ENCODE measurements at regions not wholly inside any gene's neighbourhood (a gene's known extent, or its start where the extent isn't known, plus 50 kb on each side); places are given as distances from the start of the nearest gene placed in this dataset.

DNA sequence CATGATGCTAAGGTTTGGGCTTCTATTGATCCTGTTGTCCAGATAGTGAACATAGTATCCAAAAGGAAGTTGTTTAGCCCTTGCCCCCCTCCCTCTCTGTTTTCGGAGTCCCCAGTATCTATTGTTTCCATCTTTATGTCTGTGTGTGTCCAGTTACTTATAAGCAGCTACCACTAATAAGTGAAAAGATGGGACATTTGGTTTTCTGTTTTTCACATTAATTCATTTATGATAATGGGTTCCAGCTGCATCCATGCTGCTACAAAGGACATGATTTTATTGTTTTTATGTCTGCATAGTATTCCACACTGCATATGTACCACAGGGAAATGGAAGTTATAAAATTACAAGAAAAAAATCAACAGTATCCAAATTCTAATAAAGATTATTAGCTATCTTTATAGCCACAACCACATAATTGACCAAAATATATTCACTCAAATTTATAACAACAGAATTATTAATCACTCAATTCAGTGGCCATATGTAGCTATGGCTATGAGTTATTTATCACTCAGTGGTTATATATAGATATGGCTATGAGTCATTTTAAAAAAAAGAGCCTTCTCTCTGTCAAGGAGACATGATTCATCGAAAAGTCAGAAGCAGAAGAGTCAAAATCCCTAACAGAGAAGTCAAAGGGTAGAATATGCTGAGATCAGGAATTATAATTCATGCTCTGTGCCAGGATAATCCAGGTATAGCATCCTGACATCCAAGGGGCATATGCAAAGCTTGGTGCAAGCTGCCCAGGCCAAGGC is 367.5 kb downstream of the DEPDC1B start:
- FAIRE-seq = peak; percentile 33

DNA sequence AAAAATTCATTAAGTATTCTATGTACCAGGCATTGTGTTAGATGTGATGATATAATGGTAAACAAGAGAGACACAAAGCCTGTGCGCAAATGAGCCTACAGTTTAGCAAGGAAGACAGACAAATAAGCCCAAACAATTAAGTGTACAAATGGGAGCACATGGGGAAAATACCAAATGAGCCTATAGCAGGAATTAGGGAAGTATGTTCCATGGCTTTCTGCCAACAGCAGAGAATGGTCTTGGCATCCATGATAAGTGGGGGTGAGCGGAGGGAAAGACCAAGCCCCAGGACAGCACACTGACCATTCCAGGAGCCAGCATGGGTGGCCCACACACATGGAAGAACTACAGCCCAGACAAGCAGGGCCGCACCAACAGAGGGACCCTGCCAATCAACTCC is 369.7 kb downstream of the DEPDC1B start:
- FAIRE-seq = no peak

DNA sequence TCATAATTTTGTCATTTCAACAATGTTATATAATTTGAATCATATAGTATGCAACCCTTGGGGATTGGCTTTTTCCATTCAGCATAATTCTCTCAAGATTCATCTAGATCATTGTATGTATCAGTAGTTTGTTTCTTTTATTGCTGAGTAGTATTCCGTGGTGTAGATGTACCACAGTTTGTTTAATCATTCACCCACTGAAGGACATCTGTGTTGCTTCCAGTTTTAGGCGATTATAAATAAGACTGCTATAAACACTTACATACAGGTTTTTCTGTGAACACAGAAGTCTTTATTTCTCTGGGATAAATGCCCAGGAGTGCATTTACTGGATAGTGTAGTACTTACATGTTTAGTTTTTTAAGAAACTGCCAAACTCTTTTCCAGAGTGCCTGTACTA is 374.1 kb downstream of the DEPDC1B start:
- no peak for FAIRE-seq

DNA sequence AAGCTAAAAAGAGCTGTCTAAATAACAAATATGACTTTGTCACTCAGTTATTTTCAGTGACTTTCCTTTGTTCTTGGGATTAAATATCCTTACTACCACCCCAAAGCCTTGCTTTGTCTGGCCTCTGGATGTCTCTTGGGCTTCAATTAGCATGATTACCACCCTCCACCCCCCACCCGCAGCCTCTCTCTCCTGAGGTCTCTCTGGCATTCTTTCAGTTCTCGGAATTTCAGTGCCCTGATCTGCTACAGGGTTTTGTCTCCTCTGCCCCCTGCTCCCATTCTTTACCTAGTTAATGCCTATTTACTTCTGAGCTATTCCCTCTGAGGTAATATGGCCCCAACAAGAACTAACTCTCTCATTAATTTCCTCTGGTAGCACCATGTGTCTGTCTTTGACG is 376.4 kb downstream of the DEPDC1B start:
- FAIRE-seq = no peak

DNA sequence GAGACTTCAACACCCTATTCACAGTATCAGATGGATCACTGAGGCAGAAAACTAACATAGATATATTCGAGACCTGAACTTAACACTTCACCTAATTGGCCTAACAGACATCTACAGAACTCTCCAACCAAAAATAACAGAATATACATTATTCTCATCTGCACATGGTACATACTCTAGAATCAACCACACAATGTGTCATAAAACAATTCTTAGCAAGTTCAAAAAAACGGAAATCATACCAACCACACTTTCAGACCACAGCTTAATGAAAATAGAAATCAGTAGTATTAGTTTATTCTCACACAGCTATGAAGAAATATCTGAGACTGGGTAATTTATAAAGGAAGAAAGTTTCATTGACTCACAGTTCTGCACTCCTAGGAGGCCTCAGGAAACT is 387.9 kb downstream of the DEPDC1B start:
- FAIRE-seq = no peak

DNA sequence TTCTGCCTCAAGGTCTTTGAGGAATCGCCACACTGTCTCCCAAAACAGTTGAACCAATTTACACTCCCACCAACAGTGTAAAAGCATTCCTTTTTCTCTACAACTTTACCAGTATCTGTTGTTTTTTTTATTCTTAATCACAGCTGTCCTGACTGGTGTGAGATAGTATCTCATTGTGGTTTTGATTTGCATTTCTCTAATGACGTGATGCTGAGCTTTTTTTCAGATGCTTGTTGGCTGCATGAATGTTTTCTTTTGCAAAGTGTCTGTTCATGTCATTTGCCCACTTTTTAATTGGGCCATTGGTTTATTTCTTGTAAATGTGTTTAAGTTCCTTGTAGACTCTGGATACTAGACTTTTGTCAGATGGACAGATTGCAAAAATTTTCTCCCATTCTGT is 400.0 kb downstream of the DEPDC1B start:
- FAIRE-seq = no peak

DNA sequence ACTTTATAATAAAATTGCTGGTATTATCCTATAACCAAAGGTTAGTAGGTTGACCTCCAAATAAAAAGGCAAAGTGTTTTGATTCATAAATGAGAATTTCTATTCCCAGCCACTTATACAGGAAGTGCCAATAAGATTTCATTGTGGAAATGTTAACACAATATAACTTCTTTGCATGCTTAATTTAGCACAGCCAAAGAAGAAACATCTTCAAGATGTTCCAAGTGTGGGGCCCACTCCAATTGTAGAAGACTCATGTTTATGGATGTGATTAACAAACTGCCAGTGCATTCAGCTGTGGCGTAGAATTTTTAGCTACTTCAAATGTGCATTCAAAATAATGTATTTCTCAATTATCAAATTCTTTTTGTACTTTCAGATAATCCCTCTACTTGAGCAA is 402.3 kb downstream of the DEPDC1B start:
- no peak for FAIRE-seq

DNA sequence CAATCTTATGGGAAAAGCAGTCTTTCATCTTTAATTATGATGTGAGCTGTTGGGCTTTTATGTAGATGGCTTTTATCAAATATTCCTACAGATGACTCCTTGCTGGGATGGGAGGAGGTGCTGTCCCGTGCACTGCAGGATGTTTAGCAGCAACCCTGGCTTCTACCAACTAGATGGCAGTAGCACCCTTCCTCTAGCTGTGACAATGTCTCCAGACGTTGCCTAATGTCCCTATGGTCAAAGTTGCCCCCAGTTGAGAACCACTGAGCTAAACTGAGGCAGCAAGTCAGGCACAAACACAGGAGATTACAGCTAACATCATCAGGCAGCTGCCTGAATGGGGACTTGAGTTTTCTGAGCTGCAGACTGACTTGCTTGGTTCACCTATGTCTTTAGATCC is 401.9 kb upstream of the PDE4D start:
- FAIRE-seq = peak; percentile 49

DNA sequence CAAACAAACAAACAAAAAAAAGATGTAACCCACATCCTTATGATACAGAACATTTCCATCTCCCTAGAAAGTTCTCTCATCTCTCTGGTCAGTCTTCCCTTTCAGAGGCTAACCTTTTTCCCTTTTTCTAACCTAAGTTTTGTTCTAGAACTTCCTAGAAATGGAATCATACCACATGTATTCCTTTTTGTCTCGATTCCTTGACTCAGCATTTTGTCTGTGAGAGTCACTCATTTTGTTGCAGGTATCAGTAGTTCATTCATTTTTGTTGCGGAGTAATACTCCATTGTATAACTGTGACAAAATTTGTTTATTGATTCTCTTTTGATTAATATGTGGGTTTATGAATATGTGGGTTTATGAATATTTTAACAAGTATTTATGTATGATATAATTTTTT is 400.0 kb upstream of the PDE4D start:
- no peak for FAIRE-seq

DNA sequence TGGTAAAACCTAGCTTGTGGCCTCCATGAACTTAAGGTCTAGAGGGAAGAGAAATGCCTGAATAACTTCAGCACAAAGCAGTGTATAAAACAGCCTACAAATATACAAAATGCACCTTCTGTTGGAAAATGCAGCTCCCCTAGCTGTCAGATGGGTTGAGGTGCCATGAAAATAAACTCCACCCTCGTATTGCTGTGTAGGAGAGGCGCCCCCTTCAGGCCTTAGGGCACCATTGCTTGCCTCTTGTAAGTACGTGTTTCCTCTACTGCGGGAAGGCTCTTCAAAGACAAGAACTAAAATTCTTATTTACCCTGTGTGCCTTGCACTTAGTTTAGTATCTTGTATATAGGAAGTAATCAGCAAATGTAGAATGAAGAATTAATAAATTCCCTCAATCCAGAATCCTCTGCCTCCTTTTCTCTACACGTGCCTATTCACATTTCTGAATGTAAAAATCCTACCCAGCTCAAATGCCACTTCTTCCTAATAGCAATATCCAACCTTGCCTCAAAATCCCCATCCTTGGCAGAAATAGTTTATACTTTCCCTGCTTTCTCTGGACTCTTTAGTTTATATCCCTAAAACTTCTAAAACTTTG is 393.7 kb upstream of the PDE4D start:
- FAIRE-seq = peak; percentile 60

DNA sequence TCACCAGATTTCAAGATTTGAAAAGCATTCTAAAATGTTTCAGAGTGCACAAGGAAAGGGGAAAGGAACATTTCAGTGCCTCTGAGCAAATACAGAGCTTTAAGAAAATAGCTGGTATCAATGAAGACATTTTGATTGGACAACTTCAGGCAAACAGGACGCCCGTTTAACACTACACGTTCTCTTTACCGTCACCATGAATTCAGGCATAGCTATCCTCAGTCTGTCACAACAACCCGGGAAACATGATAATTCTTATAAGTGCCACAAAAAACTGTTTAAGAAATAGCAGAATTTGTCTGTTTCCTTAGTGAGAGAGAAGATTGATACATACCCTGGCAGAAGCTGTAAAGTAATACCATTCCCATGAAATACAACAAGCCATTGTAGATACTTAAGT is 392.4 kb upstream of the PDE4D start:
- FAIRE-seq = no peak

DNA sequence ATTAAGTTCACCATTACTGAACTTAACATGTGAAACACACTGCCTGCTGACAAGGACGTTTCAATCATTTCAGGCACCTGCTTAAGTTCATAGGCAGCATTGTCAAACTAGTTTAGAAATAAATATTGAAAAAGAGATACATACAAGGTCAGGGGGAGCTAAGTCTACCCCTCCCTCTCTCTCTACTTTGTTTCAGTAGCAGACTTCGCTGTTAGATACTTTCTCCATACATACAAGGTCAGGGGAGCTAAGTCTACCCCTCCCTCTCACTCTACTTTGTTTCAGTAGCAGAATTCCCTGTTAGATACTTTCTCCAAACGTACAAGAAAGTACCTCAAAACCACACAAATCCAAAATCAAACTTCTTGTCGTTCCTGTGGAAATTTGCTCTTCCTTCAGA is 387.4 kb upstream of the PDE4D start:
- FAIRE-seq = no peak

DNA sequence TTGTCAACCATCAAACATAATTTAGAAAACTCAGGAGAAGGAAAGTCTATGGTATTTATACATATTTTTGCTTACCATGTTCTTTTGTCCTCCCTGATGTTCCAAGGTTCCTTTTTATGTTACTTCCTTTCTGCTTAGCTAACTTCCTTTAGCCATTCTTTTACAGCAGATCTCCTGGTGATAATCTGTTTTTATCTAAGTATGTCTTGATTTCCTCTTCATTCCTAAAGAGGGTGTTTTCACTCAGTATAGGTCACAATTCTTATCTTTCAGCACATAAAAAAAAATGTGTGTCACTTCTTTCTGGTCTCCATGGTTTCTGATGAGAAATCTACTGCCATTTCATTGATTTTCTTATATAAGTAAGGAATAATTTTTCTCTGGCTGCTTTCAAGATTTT is 384.4 kb upstream of the PDE4D start:
- FAIRE-seq = no peak

DNA sequence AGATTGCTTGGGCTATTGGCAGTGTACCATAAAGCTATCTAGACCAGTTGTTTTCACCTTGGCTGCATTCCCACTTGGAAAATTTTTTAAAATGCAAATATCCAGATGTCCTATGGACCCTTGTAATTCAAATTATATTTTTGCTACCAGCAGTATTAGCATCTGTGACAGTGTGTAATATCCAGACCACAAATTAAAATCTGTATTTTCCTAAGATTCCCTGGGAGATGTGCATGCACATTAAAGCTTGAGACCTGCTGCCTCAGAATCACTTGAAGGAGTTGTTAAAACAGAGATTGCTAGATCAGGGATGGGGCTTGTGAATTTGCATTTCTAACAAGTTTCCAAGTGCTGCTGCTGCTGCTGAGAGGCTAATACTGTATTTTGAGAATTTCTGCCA is 381.2 kb upstream of the PDE4D start:
- FAIRE-seq = no peak

DNA sequence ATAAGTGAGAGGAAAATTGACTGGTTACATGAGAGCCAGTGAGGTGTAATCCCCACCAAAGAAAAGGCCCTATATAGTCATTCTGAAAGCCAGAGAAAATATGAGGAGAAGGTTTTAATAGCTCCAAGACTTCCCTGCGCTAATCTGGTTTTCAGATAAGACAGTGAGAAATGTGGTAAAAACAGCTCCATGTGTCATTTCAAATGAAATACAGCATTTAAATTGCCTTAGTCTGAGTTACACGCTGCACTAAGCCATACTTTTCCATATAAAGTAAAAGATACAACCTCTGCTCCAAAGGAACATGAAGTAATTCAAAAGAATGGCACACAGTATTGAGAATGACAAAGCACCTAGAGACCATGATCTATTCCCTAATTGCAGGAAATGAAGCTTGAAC is 378.0 kb upstream of the PDE4D start:
- no peak for FAIRE-seq

DNA sequence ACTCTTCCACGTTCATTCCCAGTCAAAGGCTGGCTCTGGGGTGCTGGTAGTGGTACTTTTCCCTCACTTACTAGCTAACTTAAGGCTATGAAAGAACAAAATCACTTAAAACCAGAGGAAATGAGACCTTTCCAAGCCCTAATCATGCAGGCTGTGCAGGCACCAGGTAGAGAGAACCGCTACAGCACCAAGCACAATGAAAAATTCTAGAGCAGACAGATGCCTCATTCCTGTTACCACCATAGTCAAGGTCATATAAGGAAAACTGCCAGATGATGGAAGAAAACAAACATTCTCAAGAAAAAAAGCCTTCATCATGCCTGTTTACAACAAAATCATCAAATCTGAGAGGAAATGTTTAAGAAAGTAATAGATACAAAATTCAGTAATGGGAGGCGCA is 374.4 kb upstream of the PDE4D start:
- FAIRE-seq = no peak

DNA sequence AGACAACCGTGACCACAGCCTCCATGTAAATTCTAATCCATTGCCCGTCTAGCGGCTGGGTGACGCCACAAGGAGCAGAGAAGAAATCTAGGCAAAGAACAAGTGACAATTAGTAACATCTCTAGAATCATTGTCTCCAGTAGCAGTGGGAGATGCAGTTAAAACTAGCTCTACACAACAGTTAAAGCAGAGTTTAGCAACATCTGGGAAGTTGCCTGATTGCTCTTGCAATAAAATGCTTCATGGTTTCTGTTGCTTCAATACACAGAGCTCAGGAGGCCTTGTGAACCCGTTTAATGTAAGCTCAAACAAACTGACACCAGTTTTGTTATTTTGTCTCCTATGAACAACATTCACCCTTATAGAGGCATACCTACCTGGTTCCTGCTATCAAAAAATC is 369.8 kb upstream of the PDE4D start:
- no peak for FAIRE-seq

DNA sequence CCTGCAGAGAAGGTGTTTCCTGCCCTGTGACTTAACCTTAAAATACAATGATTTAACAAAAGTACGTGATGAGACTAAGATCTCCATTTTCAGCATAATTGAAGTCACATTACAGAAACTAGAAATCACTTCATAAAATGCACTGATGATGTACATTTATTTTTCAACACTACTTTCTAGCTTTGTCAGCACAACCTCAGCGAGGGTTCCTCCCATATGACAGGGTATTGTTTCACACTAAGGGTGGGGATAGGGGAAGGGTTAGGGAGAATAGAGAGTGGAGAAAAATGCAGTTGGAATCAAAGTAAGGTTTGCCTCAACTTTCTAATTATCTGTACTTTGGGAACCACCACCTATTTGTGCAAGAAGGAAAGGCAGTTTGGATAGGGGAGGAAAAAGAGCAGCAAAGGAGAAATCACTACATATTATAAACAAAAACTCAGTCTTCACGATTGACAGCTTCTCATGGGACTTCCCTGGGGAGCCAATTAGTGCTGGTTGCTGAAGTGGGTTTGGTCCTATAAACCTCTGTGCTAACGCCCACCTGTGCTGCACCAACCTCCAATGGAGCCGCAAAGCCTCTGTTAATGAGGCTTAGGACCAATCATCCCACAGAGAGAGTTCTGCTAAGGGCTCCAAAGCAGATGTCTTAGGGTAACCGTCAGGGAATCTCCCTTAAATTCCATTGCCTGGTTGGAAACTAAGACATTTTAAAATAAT is 369.2 kb upstream of the PDE4D start:
- FAIRE-seq = no peak

DNA sequence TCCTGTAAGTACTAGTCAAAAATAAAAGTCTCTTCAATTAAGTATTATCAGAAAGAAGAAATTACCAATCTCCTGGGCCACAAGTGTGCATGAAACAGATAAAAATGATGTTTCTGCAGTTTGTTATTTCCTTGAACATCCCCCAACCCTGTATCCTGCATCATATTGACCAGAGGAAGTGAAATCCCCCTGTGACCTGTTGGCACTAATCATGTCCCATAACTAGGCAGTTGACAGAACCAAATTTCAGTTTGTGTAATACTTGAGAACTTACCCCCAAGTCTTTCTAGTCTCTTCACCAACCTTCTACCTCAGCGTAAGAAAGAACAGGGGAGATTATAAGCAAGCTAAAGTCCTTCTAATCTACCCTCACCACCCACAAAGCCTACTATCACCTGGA is 368.2 kb upstream of the PDE4D start:
- no peak for FAIRE-seq

DNA sequence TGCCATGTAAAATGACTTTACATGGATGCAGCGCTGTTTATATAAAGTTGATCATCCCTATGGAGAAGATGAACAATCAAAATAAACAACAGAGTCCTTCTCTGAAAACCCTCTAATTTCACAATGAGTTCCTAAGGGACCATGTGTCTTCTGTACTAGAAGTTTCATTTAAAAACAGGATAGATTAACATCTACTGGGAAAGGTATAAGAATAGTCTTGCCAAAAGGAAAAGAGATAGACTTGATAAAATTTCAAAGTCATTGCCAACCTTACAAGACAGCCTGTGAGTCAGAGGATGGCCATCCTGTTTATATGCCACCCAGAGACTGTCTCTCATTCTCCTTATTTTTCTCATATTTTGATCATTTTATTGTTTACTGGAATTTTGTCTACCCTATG is 367.1 kb upstream of the PDE4D start:
- no peak for FAIRE-seq

DNA sequence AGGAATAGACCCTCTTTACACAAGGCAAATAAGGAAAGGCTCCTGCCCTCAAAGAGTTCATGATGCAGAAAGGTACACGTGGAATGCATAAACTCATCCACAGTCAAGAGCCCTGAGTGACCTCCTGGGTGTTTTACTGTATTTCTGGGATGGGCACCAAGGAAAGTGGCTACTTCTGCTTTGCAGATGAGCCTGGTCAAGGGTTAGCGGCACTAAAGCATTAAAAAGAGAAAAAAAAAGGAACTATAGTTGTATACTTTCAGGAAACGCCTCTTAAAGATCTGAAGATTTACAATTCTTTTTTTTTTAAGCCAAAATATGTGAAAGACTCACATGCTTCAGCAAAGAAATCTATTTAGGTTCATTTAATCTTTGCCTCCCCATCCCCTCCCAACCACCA is 366.2 kb upstream of the PDE4D start:
- FAIRE-seq = no peak

DNA sequence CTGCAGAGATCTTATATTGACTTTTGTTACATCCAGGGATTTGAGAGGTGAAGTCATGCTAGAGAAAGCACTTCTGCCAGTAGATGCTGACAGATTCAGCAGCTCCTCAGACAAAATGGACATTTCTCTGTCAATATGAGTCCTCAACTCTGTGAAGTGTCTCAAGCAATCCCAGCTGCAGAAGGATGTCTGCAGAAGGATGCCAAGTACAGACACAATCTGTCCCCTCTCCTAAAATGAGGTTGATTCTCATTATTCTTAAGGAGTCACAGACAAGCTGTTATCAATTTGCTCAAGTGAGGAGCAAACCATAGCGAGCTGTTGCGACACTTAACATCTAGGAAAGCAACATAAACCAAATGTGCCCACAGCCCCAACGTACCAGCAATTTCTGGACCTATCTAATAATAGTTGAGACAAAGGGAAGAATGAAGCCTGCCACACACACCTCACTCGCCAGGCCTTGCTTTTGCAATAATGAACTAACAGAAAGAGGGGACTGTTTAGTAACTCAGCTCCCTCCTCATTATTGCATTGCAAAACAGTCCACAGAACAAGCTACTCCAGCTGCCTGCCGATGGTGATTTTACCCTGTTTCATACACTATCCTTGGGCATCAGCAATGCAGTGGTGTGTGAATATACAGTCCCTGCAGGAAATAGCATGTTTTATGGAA is 364.2 kb upstream of the PDE4D start:
- no peak for FAIRE-seq

DNA sequence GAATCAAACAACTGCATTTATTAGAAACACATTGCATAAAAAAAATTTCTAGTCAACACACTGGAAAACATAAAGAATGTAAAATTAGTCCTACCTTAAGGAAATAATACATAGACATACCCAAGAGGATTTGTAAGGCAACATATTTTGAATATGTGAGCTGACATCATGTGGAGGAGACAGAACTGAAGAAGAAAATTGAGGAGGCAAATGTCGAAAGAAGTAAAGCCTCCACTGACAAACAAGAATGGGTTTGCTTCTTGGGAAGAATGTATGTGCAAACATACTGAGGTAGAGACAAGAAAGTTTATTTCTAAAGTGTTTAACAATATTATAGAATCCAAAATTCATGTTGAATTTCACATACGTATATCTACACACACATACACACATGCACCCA is 363.0 kb upstream of the PDE4D start:
- no peak for FAIRE-seq

DNA sequence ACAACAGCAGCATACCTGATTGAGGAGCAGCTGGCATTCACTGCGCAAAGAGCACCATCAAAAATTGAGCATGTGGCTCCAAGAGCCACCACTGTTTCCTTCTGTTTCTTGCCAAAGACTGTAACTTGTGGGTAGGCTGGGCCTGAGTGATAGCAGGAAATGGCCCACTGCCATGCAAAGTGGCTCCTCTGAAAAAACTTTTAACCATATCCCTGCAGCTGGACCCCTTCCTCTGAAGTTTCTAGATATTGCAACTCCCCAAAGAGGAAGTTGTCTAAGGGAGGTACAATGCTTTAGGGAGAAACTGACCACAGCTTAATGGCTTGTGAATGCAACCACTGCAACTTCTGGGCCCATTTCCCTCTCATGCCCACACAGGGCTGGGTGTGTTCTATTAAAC is 355.4 kb upstream of the PDE4D start:
- FAIRE-seq = no peak
